WTC11 (cell line): ENCODE measurements at regions not wholly inside any gene's neighbourhood (a gene's known extent, or its start where the extent isn't known, plus 50 kb on each side); places are given as distances from the start of the nearest gene placed in this dataset.

Experiments
- ATAC-seq: fragments of 200-7000 bp; cut with Tn5 transposase; 2 replicates; pipeline ENCODE4 v1.10.0; 2021; ENCODE audit warnings: mild to moderate bottlenecking, moderate library complexity
- CTCF ChIA-PET: fragments of 300-600 bp; sonication (Branson Sonifier 250); formaldehyde crosslinking; loops from one replicate; lab custom pipeline; 2021; ENCODE audit warnings: antibody characterized with exemption; lab: Charles Lee
- POLR2A ChIA-PET: fragments of 350-600 bp; sonication (Branson Sonifier 250); formaldehyde crosslinking; loops from one replicate; lab custom pipeline; 2021; ENCODE audit warnings: antibody characterized with exemption; lab: Charles Lee
- DNase-seq: peaks from one replicate; pipeline ENCODE4 v3.0.0; 2021; ENCODE audit warnings: low spot score
- H3K27ac Mint-ChIP-seq: 2 replicates; pipeline ENCODE4 v1.8.0; 2021; ENCODE audit warnings: mixed read lengths
- H3K27me3 Mint-ChIP-seq: 2 replicates; pipeline ENCODE4 v1.8.0; 2021; ENCODE audit warnings: low read depth, mild to moderate bottlenecking, moderate library complexity, mixed read lengths
- H3K36me3 Mint-ChIP-seq: 2 replicates; pipeline ENCODE4 v1.8.0; 2021; ENCODE audit warnings: mixed read lengths
- H3K4me1 Mint-ChIP-seq: 2 replicates; pipeline ENCODE4 v1.8.0; 2022; ENCODE audit warnings: mixed read lengths
- H3K4me3 Mint-ChIP-seq: 2 replicates; pipeline ENCODE4 v1.8.0; 2021; ENCODE audit warnings: mild to moderate bottlenecking, moderate library complexity, mixed read lengths
- H3K9me3 Mint-ChIP-seq: 2 replicates; pipeline ENCODE4 v1.8.0; 2021; ENCODE audit warnings: mixed read lengths
- CBFB ChIP-seq: sonication (generic); formaldehyde crosslinking; IDR thresholded peaks from 2 replicates; pipeline ENCODE4 v1.8.1; 2022; ENCODE audit warnings: mild to moderate bottlenecking, low read depth, missing genetic modification reagents
- ESRRA ChIP-seq: sonication (generic); formaldehyde crosslinking; IDR thresholded peaks from 2 replicates; pipeline ENCODE4 v1.8.1; 2022; ENCODE audit warnings: mild to moderate bottlenecking, missing genetic modification reagents, borderline replicate concordance
- ETV6 ChIP-seq: sonication (generic); formaldehyde crosslinking; IDR thresholded peaks from 2 replicates; pipeline ENCODE4 v1.8.1; 2022; ENCODE audit warnings: mild to moderate bottlenecking, missing genetic modification reagents
- FOXP4 ChIP-seq: sonication (generic); formaldehyde crosslinking; IDR thresholded peaks from 2 replicates; pipeline ENCODE4 v1.8.0; 2022; ENCODE audit warnings: mild to moderate bottlenecking, missing genetic modification reagents
- GTF2I ChIP-seq: fragments of 250-450 bp; sonication (Bioruptor Pico); conservative IDR thresholded peaks from 2 replicates; pipeline ENCODE4 v1.4.0; 2021; ENCODE audit warnings: mild to moderate bottlenecking
- HMGXB4 ChIP-seq: sonication (generic); formaldehyde crosslinking; IDR thresholded peaks from 2 replicates; pipeline ENCODE4 v1.8.1; 2023; ENCODE audit warnings: mild to moderate bottlenecking, moderate library complexity, missing genetic modification reagents
- IRF2 ChIP-seq: sonication (generic); formaldehyde crosslinking; IDR thresholded peaks from 2 replicates; pipeline ENCODE4 v1.8.0; 2022; ENCODE audit warnings: low read depth, missing genetic modification reagents, borderline replicate concordance
- KAT7 ChIP-seq: sonication (generic); formaldehyde crosslinking; IDR thresholded peaks from 2 replicates; pipeline ENCODE4 v1.8.1; 2023; ENCODE audit warnings: missing genetic modification reagents, mild to moderate bottlenecking, borderline replicate concordance
- MXD4 ChIP-seq: fragments of 250-450 bp; sonication (Bioruptor Pico); IDR thresholded peaks from 2 replicates; pipeline ENCODE4 v1.8.0; 2021; ENCODE audit warnings: mild to moderate bottlenecking, moderate library complexity, borderline replicate concordance
- NFYB ChIP-seq: sonication (generic); formaldehyde crosslinking; conservative IDR thresholded peaks from 2 replicates; pipeline ENCODE4 v1.8.0; 2022; ENCODE audit warnings: low read depth, missing genetic modification reagents
- NR1H2 ChIP-seq: sonication (generic); formaldehyde crosslinking; IDR thresholded peaks from 2 replicates; pipeline ENCODE4 v1.9.0; 2021; ENCODE audit warnings: mild to moderate bottlenecking, moderate library complexity, missing genetic modification reagents
- OVOL2 ChIP-seq: fragments of 250-450 bp; sonication (Bioruptor Pico); IDR thresholded peaks from 2 replicates; pipeline ENCODE4 v1.9.0; 2021; ENCODE audit warnings: mild to moderate bottlenecking, borderline replicate concordance
- SP1 ChIP-seq: sonication (generic); formaldehyde crosslinking; conservative IDR thresholded peaks from 2 replicates; pipeline ENCODE4 v1.8.1; 2022; ENCODE audit warnings: missing genetic modification reagents
- STAT6 ChIP-seq: sonication (generic); formaldehyde crosslinking; conservative IDR thresholded peaks from 2 replicates; pipeline ENCODE4 v1.8.1; 2023; ENCODE audit warnings: mild to moderate bottlenecking, low read depth, missing genetic modification reagents, moderate library complexity
- TEAD1 ChIP-seq: sonication (generic); formaldehyde crosslinking; IDR thresholded peaks from 2 replicates; pipeline ENCODE4 v1.8.0; 2022; ENCODE audit warnings: mild to moderate bottlenecking, missing genetic modification reagents
- ZNF219 ChIP-seq: sonication (generic); formaldehyde crosslinking; IDR thresholded peaks from 2 replicates; pipeline ENCODE4 v1.8.0; 2023; ENCODE audit warnings: missing genetic modification reagents, mild to moderate bottlenecking, borderline replicate concordance
- ZNF423 ChIP-seq: fragments of 250-450 bp; sonication (Bioruptor Pico); IDR thresholded peaks from 2 replicates; pipeline ENCODE4 v2.1.2; 2022; ENCODE audit warnings: mild to moderate bottlenecking, moderate library complexity
- ZNF671 ChIP-seq: fragments of 250-450 bp; sonication (Bioruptor Pico); IDR thresholded peaks from 2 replicates; pipeline ENCODE4 v1.8.0; 2021; ENCODE audit warnings: mild to moderate bottlenecking
- TF ChIP-seq, protein P1 (sequence below): fragments of 250-450 bp; sonication (Bioruptor Pico); conservative IDR thresholded peaks from 2 replicates; pipeline ENCODE4 v1.9.0; 2021; ENCODE audit warnings: mild to moderate bottlenecking
- TF ChIP-seq, protein P2 (sequence below): fragments of 250-450 bp; sonication (Bioruptor Pico); IDR thresholded peaks from 2 replicates; pipeline ENCODE4 v1.9.0; 2021; ENCODE audit warnings: mild to moderate bottlenecking, borderline replicate concordance

DNA sequence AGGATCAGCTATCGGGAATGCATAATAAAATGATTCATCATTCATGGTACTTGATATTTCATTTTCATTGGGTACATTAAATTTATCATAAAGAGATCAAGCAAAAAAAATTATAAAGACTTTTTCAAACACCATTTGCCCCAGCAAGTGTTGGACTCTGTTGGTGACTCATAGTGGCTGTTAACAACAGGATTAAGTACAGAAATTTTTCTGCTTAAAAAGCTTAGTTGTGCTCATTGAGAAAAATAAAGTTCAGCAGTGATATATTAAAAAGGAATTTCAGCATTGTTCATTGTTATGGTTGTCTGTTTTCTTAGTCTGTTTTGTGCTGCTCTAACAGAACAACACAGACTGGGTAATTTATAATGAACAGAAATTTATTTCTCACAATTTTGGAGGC, 86.2 kb upstream of the PCDH10 start:
- H3K36me3 Mint-ChIP-seq, result peaks cover 1% of the 10 kb centered on the region; the same call in 1 of the 2 replicates
- peaks cover 10% of the 10 kb centered on the region for H3K4me1 Mint-ChIP-seq
- H3K27ac Mint-ChIP-seq, result no peak overlapping the region
- peaks cover 8% of the 10 kb centered on the region for H3K9me3 Mint-ChIP-seq
- ATAC-seq, result no peak
- CTCF ChIA-PET, result no interaction called here
- POLR2A ChIA-PET, result no interaction called here
- DNase-seq, result no peak
- TF ChIP-seq SP1 (no peak), ETV6 (CRISPR knock-in tag) (no peak), IRF2 (CRISPR knock-in tag) (no peak), GTF2I (no peak), STAT6 (CRISPR knock-in tag) (no peak), ZNF219 (CRISPR knock-in tag) (no peak), ESRRA (CRISPR knock-in tag) (no peak), NR1H2 (CRISPR knock-in tag) (no peak), KAT7 (CRISPR knock-in tag) (no peak), ZNF423 (CRISPR knock-in tag) (no peak), TEAD1 (CRISPR knock-in tag) (no peak), HMGXB4 (no peak), OVOL2 (CRISPR knock-in tag) (no peak), CBFB (CRISPR knock-in tag) (no peak), NFYB (CRISPR knock-in tag) (no peak), MXD4 (CRISPR knock-in tag) (no peak), ZNF671 (CRISPR knock-in tag) (no peak), FOXP4 (CRISPR knock-in tag) (no peak)
- TF ChIP-seq, protein P1, sequence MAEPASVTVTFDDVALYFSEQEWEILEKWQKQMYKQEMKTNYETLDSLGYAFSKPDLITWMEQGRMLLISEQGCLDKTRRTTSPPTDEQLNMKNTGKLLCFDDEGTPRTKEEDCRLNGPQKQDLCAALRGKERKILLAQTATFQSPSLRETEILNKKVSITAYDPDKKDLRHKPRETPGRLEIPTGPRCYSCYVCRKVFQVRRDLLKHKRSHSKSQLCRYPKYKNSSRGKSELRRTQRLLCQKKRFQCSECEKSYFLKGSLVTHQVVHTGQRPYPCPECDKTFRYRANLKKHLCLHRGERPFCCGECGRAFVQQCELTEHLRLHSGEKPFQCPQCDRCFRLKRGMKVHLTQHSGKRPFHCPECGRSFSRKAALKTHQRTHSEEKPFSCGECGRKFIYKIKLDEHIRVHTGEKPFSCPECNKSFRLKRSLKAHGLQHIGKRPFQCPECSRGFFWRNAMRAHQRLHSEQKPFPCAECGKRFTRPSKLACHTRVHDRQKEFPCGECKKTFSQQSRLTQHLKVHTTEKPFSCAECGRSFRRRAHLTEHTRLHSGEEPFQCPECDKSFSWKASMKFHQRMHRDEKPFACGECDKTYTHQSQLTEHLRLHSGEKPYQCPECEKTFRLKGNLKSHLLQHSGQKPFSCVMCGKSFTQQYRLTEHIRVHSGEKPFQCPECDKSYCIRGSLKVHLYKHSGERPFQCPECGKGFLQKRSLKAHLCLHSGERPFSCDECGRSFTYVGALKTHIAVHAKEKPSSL, result no peak
- TF ChIP-seq, protein P2, sequence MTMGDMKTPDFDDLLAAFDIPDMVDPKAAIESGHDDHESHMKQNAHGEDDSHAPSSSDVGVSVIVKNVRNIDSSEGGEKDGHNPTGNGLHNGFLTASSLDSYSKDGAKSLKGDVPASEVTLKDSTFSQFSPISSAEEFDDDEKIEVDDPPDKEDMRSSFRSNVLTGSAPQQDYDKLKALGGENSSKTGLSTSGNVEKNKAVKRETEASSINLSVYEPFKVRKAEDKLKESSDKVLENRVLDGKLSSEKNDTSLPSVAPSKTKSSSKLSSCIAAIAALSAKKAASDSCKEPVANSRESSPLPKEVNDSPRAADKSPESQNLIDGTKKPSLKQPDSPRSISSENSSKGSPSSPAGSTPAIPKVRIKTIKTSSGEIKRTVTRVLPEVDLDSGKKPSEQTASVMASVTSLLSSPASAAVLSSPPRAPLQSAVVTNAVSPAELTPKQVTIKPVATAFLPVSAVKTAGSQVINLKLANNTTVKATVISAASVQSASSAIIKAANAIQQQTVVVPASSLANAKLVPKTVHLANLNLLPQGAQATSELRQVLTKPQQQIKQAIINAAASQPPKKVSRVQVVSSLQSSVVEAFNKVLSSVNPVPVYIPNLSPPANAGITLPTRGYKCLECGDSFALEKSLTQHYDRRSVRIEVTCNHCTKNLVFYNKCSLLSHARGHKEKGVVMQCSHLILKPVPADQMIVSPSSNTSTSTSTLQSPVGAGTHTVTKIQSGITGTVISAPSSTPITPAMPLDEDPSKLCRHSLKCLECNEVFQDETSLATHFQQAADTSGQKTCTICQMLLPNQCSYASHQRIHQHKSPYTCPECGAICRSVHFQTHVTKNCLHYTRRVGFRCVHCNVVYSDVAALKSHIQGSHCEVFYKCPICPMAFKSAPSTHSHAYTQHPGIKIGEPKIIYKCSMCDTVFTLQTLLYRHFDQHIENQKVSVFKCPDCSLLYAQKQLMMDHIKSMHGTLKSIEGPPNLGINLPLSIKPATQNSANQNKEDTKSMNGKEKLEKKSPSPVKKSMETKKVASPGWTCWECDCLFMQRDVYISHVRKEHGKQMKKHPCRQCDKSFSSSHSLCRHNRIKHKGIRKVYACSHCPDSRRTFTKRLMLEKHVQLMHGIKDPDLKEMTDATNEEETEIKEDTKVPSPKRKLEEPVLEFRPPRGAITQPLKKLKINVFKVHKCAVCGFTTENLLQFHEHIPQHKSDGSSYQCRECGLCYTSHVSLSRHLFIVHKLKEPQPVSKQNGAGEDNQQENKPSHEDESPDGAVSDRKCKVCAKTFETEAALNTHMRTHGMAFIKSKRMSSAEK (CRISPR knock-in tag), result no peak
- H3K4me3 Mint-ChIP-seq, result no peak overlapping the region
- no peaks in the 10 kb centered on the region; the same call in 1 of the 2 replicates for H3K27me3 Mint-ChIP-seq
